Liver (tissue), 8 donors: ENCODE measurements at regions not wholly inside any gene's neighbourhood (a gene's known extent, or its start where the extent isn't known, plus 50 kb on each side); places are given as distances from the start of the nearest gene placed in this dataset.

Experiments
- DNase-seq: peaks from one replicate; pipeline ENCODE4 v3.0.0-alpha.2; 2017; ENCODE audit warnings: low spot score
- H3K27ac ChIP-seq, 2 donors: one replicate each; pipeline ENCODE4 v1.7.0; 2013; ENCODE audit warnings: inconsistent platforms in 2 of 2, low read length in 2 of 2, control low read depth in 1 of 2, low read depth in 1 of 2, mild to moderate bottlenecking in 1 of 2
- H3K27me3 ChIP-seq, 4 donors: one replicate each; pipeline versions ENCODE4 v1.6.1 to v1.7.0; 2013; ENCODE audit warnings: low read length in 3 of 4, inconsistent platforms in 1 of 4, mild to moderate bottlenecking in 1 of 4, moderate library complexity in 1 of 4; ENCODE audit not compliant: control insufficient read depth in 4 of 4, insufficient read depth in 4 of 4
- H3K36me3 ChIP-seq, 4 donors: one replicate each; pipeline versions ENCODE4 v1.6.1 to v1.7.0; 2013; ENCODE audit warnings: low read length in 3 of 4, mild to moderate bottlenecking in 3 of 4, low read depth in 1 of 4, moderate library complexity in 1 of 4; ENCODE audit not compliant: control insufficient read depth in 4 of 4, insufficient read depth in 3 of 4
- H3K4me1 ChIP-seq, 4 donors: one replicate each; pipeline versions ENCODE4 v1.6.1 to v1.7.0; 2013; ENCODE audit warnings: low read length in 3 of 4, mild to moderate bottlenecking in 3 of 4, moderate library complexity in 1 of 4; ENCODE audit not compliant: control insufficient read depth in 4 of 4, insufficient read depth in 4 of 4
- H3K4me3 ChIP-seq, 3 donors: one replicate each; pipeline versions ENCODE4 v1.6.1 to v1.7.0; 2013; ENCODE audit warnings: low read length in 3 of 3, control low read depth in 1 of 3, low read depth in 1 of 3, mild to moderate bottlenecking in 1 of 3
- H3K9ac ChIP-seq, 2 donors: one replicate each; pipeline ENCODE4 v1.7.0; 2013; ENCODE audit warnings: low read length in 2 of 2, mild to moderate bottlenecking in 2 of 2, moderate library complexity in 2 of 2, control low read depth in 1 of 2, low read depth in 1 of 2
- H3K9me3 ChIP-seq, 4 donors: one replicate each; pipeline versions ENCODE4 v1.6.1 to v1.7.0; 2013; ENCODE audit warnings: low read length in 3 of 4; ENCODE audit not compliant: control insufficient read depth in 4 of 4
- ATF3 ChIP-seq: IDR thresholded peaks from 2 replicates; pipeline ENCODE4 v1.6.1; 2016; ENCODE audit warnings: antibody characterized with exemption
- CTCF ChIP-seq: fragments of 150-350 bp; IDR thresholded peaks from 2 replicates; pipeline ENCODE4 v1.5.1; 2017; ENCODE audit warnings: improper control_type of control experiment, low read depth, low read length; ENCODE audit not compliant: missing input control
- EGR1 ChIP-seq, 2 donors: IDR thresholded peaks; 2 replicates each; pipeline ENCODE4 v1.6.1; 2016 to 2018; ENCODE audit warnings: antibody characterized with exemption in 2 of 2, low read depth in 2 of 2
- FOXA1 ChIP-seq: IDR thresholded peaks from 2 replicates; pipeline ENCODE4 v1.6.1; 2016; ENCODE audit warnings: antibody characterized with exemption
- FOXA2 ChIP-seq: IDR thresholded peaks from 2 replicates; pipeline ENCODE4 v1.6.1; 2016; ENCODE audit warnings: antibody characterized with exemption
- GABPA ChIP-seq, 2 donors: IDR thresholded peaks in 1 of 2; conservative IDR thresholded peaks in 1 of 2; 2 replicates each; pipeline ENCODE4 v1.6.1; 2016; ENCODE audit warnings: antibody characterized with exemption in 2 of 2, mild to moderate bottlenecking in 1 of 2, moderate library complexity in 1 of 2
- HNF4A ChIP-seq, 2 donors: conservative IDR thresholded peaks; 2 replicates each; pipeline ENCODE4 v1.6.1; 2016; ENCODE audit warnings: antibody characterized with exemption in 2 of 2, mild to moderate bottlenecking in 2 of 2
- HNF4G ChIP-seq: IDR thresholded peaks from 2 replicates; pipeline ENCODE4 v1.6.1; 2016; ENCODE audit warnings: antibody characterized with exemption
- JUND ChIP-seq, 2 donors: IDR thresholded peaks; 2 replicates each; pipeline ENCODE4 v1.6.1; 2016; ENCODE audit warnings: antibody characterized with exemption in 2 of 2
- MAX ChIP-seq: IDR thresholded peaks from 2 replicates; pipeline ENCODE4 v1.6.1; 2016; ENCODE audit warnings: antibody characterized with exemption
- NR2F2 ChIP-seq: IDR thresholded peaks from 2 replicates; pipeline ENCODE4 v1.6.1; 2016; ENCODE audit warnings: antibody characterized with exemption
- RAD21 ChIP-seq, 2 donors: IDR thresholded peaks; 2 replicates each; pipeline ENCODE4 v1.6.1; 2016; ENCODE audit warnings: antibody characterized with exemption in 2 of 2, mild to moderate bottlenecking in 2 of 2
- RXRA ChIP-seq, 2 donors: IDR thresholded peaks; 2 replicates each; pipeline ENCODE4 v1.6.1; 2017 to 2018; ENCODE audit warnings: antibody characterized with exemption in 2 of 2, mild to moderate bottlenecking in 1 of 2
- SP1 ChIP-seq: IDR thresholded peaks from 2 replicates; pipeline ENCODE4 v1.6.1; 2018; ENCODE audit warnings: antibody characterized with exemption, mild to moderate bottlenecking
- TAF1 ChIP-seq: conservative IDR thresholded peaks from 2 replicates; pipeline ENCODE4 v1.6.1; 2016; ENCODE audit warnings: antibody characterized with exemption, mild to moderate bottlenecking
- YY1 ChIP-seq: IDR thresholded peaks from 2 replicates; pipeline ENCODE4 v1.6.1; 2016; ENCODE audit warnings: antibody characterized with exemption, mild to moderate bottlenecking
- WGBS: extraction: QIAGEN DNeasy Blood & Tissue Kit; methylation state at CpG from one replicate; pipeline ENCODE4 v1.1.7; 2013; 5-methylcytosine and 5-hydroxymethylcytosine counted together
- TF ChIP-seq, protein P1 (sequence below): IDR thresholded peaks from 2 replicates; pipeline ENCODE4 v1.6.1; 2016; ENCODE audit warnings: antibody characterized with exemption, mild to moderate bottlenecking
- TF ChIP-seq, protein P2 (sequence below): IDR thresholded peaks from 2 replicates; pipeline ENCODE4 v1.6.1; 2016; ENCODE audit warnings: antibody characterized with exemption
- donor health status: healthy.
- donor health status: healthy.
- donor health status: healthy.
- donor health status: healthy.
- donor health status: healthy.

- H3K9ac ChIP-seq: no peak overlapping the region
- H3K9me3 ChIP-seq: no peaks in the 10 kb centered on the region
- no peak overlapping the region for H3K27ac ChIP-seq
- DNase-seq: no peak
- H3K4me1 ChIP-seq: no peaks in the 10 kb centered on the region
- no peaks in the 10 kb centered on the region for H3K36me3 ChIP-seq
- H3K4me3 ChIP-seq: no peak overlapping the region
- TF ChIP-seq MAX: no peak
- no peak for TF ChIP-seq HNF4A (conservative IDR thresholded peaks at IDR 0.05)
- no peak for TF ChIP-seq GABPA (IDR thresholded peaks at IDR 0.05 in 1 of 2, conservative IDR thresholded peaks at IDR 0.05 in 1 of 2)
- TF ChIP-seq TAF1: no peak
- TF ChIP-seq ATF3: no peak
- TF ChIP-seq EGR1 (IDR thresholded peaks at IDR 0.05; ENCODE audit: low read depth in 2 of 2): no peak
- TF ChIP-seq, protein P1, sequence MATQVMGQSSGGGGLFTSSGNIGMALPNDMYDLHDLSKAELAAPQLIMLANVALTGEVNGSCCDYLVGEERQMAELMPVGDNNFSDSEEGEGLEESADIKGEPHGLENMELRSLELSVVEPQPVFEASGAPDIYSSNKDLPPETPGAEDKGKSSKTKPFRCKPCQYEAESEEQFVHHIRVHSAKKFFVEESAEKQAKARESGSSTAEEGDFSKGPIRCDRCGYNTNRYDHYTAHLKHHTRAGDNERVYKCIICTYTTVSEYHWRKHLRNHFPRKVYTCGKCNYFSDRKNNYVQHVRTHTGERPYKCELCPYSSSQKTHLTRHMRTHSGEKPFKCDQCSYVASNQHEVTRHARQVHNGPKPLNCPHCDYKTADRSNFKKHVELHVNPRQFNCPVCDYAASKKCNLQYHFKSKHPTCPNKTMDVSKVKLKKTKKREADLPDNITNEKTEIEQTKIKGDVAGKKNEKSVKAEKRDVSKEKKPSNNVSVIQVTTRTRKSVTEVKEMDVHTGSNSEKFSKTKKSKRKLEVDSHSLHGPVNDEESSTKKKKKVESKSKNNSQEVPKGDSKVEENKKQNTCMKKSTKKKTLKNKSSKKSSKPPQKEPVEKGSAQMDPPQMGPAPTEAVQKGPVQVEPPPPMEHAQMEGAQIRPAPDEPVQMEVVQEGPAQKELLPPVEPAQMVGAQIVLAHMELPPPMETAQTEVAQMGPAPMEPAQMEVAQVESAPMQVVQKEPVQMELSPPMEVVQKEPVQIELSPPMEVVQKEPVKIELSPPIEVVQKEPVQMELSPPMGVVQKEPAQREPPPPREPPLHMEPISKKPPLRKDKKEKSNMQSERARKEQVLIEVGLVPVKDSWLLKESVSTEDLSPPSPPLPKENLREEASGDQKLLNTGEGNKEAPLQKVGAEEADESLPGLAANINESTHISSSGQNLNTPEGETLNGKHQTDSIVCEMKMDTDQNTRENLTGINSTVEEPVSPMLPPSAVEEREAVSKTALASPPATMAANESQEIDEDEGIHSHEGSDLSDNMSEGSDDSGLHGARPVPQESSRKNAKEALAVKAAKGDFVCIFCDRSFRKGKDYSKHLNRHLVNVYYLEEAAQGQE: no peak
- no peak for TF ChIP-seq YY1
- no peak for TF ChIP-seq HNF4G
- no peak for TF ChIP-seq FOXA1
- TF ChIP-seq FOXA2: no peak
- TF ChIP-seq CTCF: no peak
- TF ChIP-seq RAD21 (IDR thresholded peaks at IDR 0.05): no peak
- TF ChIP-seq, protein P2, sequence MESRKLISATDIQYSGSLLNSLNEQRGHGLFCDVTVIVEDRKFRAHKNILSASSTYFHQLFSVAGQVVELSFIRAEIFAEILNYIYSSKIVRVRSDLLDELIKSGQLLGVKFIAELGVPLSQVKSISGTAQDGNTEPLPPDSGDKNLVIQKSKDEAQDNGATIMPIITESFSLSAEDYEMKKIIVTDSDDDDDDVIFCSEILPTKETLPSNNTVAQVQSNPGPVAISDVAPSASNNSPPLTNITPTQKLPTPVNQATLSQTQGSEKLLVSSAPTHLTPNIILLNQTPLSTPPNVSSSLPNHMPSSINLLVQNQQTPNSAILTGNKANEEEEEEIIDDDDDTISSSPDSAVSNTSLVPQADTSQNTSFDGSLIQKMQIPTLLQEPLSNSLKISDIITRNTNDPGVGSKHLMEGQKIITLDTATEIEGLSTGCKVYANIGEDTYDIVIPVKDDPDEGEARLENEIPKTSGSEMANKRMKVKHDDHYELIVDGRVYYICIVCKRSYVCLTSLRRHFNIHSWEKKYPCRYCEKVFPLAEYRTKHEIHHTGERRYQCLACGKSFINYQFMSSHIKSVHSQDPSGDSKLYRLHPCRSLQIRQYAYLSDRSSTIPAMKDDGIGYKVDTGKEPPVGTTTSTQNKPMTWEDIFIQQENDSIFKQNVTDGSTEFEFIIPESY: no peak
- TF ChIP-seq NR2F2: no peak
- TF ChIP-seq JUND (IDR thresholded peaks at IDR 0.05): no peak
- TF ChIP-seq SP1: no peak
- TF ChIP-seq RXRA (IDR thresholded peaks at IDR 0.05): no peak
- no peaks in the 10 kb centered on the region for H3K27me3 ChIP-seq
- WGBS: 96% methylated on average over 3 of the region's 3 CpGs
Observed at GRCh38 chr2:236954641-236955040, 131.0 kb upstream of the COPS8 start.
